NB4 (cell line): ENCODE measurements at regions not wholly inside any gene's neighbourhood (a gene's known extent, or its start where the extent isn't known, plus 50 kb on each side); places are given as distances from the start of the nearest gene placed in this dataset.

Source experiments
- DNase-seq: peaks from one replicate; pipeline ENCODE4 v3.0.0; 2010; ENCODE audit warnings: low read depth
- H3K4me3 ChIP-seq: one replicate; pipeline ENCODE4 v1.5.1; 2011; ENCODE audit warnings: mild to moderate bottlenecking, low read depth, low read length, moderate library complexity
- CTCF ChIP-seq: IDR thresholded peaks from one replicate; pipeline ENCODE4 v1.5.1; 2012; ENCODE audit warnings: low read depth, low read length
- MAX ChIP-seq: IDR thresholded peaks from 2 replicates; pipeline ENCODE4 v1.6.1; 2011; ENCODE audit warnings: low read depth, low read length
- MYC ChIP-seq: IDR thresholded peaks from 2 replicates; pipeline ENCODE4 v1.6.1; 2011; ENCODE audit warnings: low read depth, low read length
- POLR2A ChIP-seq: IDR thresholded peaks from 2 replicates; pipeline ENCODE4 v1.6.1; 2011; ENCODE audit warnings: mild to moderate bottlenecking; ENCODE audit not compliant: insufficient read length; ENCODE audit errors: extremely low read depth

GRCh38 chr1:80759354-80759753 is 1041.4 kb upstream of the ADGRL2 start:
- no peak overlapping the region for H3K4me3 ChIP-seq
- no peak for DNase-seq
- TF ChIP-seq POLR2A = no peak
- TF ChIP-seq CTCF = no peak
- no peak for TF ChIP-seq MAX

GRCh38 chr1:80755944-80756343 is 1044.8 kb upstream of the ADGRL2 start:
- no peak for TF ChIP-seq MYC
- H3K4me3 ChIP-seq = no peak overlapping the region
- no peak for DNase-seq

- H3K4me3 ChIP-seq = no peak overlapping the region
- TF ChIP-seq MAX = no peak
- TF ChIP-seq MYC = no peak
- no peak for TF ChIP-seq POLR2A
- no peak for TF ChIP-seq CTCF
- no peak for DNase-seq
Observed at GRCh38 chr1:80751204-80751603, 1049.5 kb upstream of the ADGRL2 start.

GRCh38 chr1:80731241-80731894 is 1069.4 kb upstream of the ADGRL2 start:
- H3K4me3 ChIP-seq = no peak overlapping the region
- no peak for DNase-seq
- TF ChIP-seq CTCF = no peak

GRCh38 chr1:80722611-80723010 is 1078.1 kb upstream of the ADGRL2 start:
- no peak for DNase-seq
- no peak overlapping the region for H3K4me3 ChIP-seq
- TF ChIP-seq MAX (no peak), CTCF (no peak), POLR2A (no peak), MYC (no peak)

GRCh38 chr1:80706526-80706925 is 1094.2 kb upstream of the ADGRL2 start:
- no peak for TF ChIP-seq MYC
- no peak for TF ChIP-seq POLR2A
- TF ChIP-seq CTCF = no peak
- TF ChIP-seq MAX = no peak
- no peak overlapping the region for H3K4me3 ChIP-seq
- DNase-seq = no peak
